Kidney (tissue), 13 donors: ENCODE measurements at regions not wholly inside any gene's neighbourhood (a gene's known extent, or its start where the extent isn't known, plus 50 kb on each side); places are given as distances from the start of the nearest gene placed in this dataset.
"Not testable (repeated sequence)": the region's sequence is repeated elsewhere in the genome, so short reads cannot be mapped to it uniquely, and the experiment has no call there.

Experiments
- DNase-seq, 5 donors: peaks; one replicate each; pipeline ENCODE4 v3.0.0-alpha.2; 2013 to 2020
- FAIRE-seq: peaks from 2 replicates; lab custom pipeline; 2012; peaks lifted over from hg19 to GRCh38; lab: Jason Lieb, UNC
- H3K27ac ChIP-seq, 2 donors: one replicate each; pipeline ENCODE4 v1.7.0; 2013; ENCODE audit warnings: low read depth in 2 of 2, low read length in 2 of 2, inconsistent platforms in 1 of 2
- H3K27me3 ChIP-seq: one replicate; pipeline ENCODE4 v1.7.1; 2013; ENCODE audit warnings: low read length, inconsistent platforms; ENCODE audit not compliant: control insufficient read depth, insufficient read depth
- H3K36me3 ChIP-seq, 3 donors: one replicate each; pipeline versions ENCODE4 v1.7.0 to v1.7.1; 2013; ENCODE audit warnings: low read length in 3 of 3, control low read depth in 1 of 3, inconsistent platforms in 1 of 3; ENCODE audit not compliant: insufficient read depth in 3 of 3, control insufficient read depth in 2 of 3
- H3K4me1 ChIP-seq, 3 donors: one replicate each; pipeline versions ENCODE4 v1.7.0 to v1.7.1; 2013; ENCODE audit warnings: low read length in 3 of 3, inconsistent platforms in 1 of 3, low read depth in 1 of 3; ENCODE audit not compliant: control insufficient read depth in 2 of 3, insufficient read depth in 2 of 3
- H3K4me3 ChIP-seq, 3 donors: one replicate each; pipeline versions ENCODE4 v1.7.0 to v1.8.1; 2013; ENCODE audit warnings: low read length in 3 of 3, control low read depth in 1 of 3, inconsistent platforms in 1 of 3
- H3K9ac ChIP-seq, 3 donors: one replicate each; pipeline versions ENCODE4 v1.7.0 to v1.7.1; 2013; ENCODE audit warnings: low read length in 3 of 3, control low read depth in 1 of 3, inconsistent platforms in 1 of 3
- H3K9me3 ChIP-seq, 3 donors: one replicate each; pipeline versions ENCODE4 v1.7.0 to v1.7.1; 2013; ENCODE audit warnings: low read length in 3 of 3, control low read depth in 1 of 3, inconsistent platforms in 1 of 3; ENCODE audit not compliant: control insufficient read depth in 2 of 3, insufficient read depth in 1 of 3
- CTCF ChIP-seq: IDR thresholded peaks from 3 replicates; pipeline ENCODE4 v1.5.1; 2012; ENCODE audit warnings: mild to moderate bottlenecking, moderate library complexity, borderline replicate concordance; ENCODE audit not compliant: insufficient read depth; ENCODE audit errors: extremely low read depth
- intact Hi-C: fragments of 100-400 bp; cut with DNase I; formaldehyde crosslinking; loops from one replicate; pipeline ENCODE4 v1.11.1; 2022
- donor health status: control.
- donor health status: control.
- donor health status: control.
- donor health status: control.
- donor health status: control.
- donor health status: DM: yes; HTN: yes; CAD: no.
- donor health status: Normal renal cell carcinoma (clear cell type).

GRCh38 chrY:8905141-8905540, 432.1 kb upstream of the TSPY4 start:
- H3K9ac ChIP-seq: no peak overlapping the region
- no peak overlapping the region for H3K27ac ChIP-seq
- no peaks in the 10 kb centered on the region for H3K27me3 ChIP-seq
- no peak for TF ChIP-seq CTCF
- H3K4me3 ChIP-seq: no peak overlapping the region
- intact Hi-C loops: no loop called here
- H3K36me3 ChIP-seq: no peaks in the 10 kb centered on the region
- no peaks in the 10 kb centered on the region for H3K4me1 ChIP-seq
- DNase-seq (no peak), FAIRE-seq (no peak)
- H3K9me3 ChIP-seq: no peaks in the 10 kb centered on the region

GRCh38 chrY:8922576-8922975, 414.7 kb upstream of the TSPY4 start:
- H3K9me3 ChIP-seq, H3K4me3 ChIP-seq, H3K4me1 ChIP-seq, H3K27ac ChIP-seq, H3K36me3 ChIP-seq, H3K27me3 ChIP-seq, FAIRE-seq, H3K9ac ChIP-seq, DNase-seq, intact Hi-C loops: not testable (repeated sequence)
